ENCODE measurements at regions not wholly inside any gene's neighbourhood (a gene's known extent, or its start where the extent isn't known, plus 50 kb on each side); places are given as distances from the start of the nearest gene placed in this dataset.
A peak's percentile ranks its signal among the peaks of the same experiment; 100 is the strongest.

DNA sequence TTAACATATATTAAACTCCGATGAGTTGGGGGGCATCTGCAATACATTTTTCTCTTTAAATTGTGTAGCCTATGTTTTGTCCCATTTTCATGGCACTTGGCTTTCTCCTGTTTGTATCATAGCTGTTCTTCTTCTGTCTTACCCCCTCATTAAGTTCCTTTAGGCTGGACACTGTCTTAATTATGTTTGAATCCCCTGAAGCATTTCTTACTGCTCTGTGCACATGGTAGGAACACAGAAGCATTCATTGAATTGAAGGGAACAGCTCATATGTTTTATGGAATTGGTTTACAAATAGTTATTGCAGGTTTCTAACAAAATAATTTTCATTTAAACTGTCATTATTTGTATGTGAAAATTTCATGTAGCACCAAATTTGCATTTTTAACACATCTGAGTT, 176.8 kb downstream of the TANC2 start:
- intact Hi-C loops (cut with DNase I), result no loop called here
- Histone ChIP-seq H3K9me3 (no peaks in the 10 kb centered on the region), H3K36me3 (no peaks in the 10 kb centered on the region), H3K4me3 (no peak overlapping the region), H3K27ac (replicated peaks in 1 of 4) (no peak overlapping the region), H3K27me3 (no peaks in the 10 kb centered on the region), H3K4me1 (peaks cover 0 to 3% (median 0%) of the 10 kb centered on the region in 4 donors)
- no peak for TF ChIP-seq EP300 (IDR thresholded peaks at IDR 0.05)
- TF ChIP-seq POLR2A (IDR thresholded peaks at IDR 0.05; ENCODE audit: low read depth), result no peak
- TF ChIP-seq, protein P1, sequence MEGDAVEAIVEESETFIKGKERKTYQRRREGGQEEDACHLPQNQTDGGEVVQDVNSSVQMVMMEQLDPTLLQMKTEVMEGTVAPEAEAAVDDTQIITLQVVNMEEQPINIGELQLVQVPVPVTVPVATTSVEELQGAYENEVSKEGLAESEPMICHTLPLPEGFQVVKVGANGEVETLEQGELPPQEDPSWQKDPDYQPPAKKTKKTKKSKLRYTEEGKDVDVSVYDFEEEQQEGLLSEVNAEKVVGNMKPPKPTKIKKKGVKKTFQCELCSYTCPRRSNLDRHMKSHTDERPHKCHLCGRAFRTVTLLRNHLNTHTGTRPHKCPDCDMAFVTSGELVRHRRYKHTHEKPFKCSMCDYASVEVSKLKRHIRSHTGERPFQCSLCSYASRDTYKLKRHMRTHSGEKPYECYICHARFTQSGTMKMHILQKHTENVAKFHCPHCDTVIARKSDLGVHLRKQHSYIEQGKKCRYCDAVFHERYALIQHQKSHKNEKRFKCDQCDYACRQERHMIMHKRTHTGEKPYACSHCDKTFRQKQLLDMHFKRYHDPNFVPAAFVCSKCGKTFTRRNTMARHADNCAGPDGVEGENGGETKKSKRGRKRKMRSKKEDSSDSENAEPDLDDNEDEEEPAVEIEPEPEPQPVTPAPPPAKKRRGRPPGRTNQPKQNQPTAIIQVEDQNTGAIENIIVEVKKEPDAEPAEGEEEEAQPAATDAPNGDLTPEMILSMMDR (IDR thresholded peaks at IDR 0.05), result no peak
- TF ChIP-seq POLR2AphosphoS5 (IDR thresholded peaks at IDR 0.05), result no peak
- WGBS, result 100% methylated on average over 1 of the region's 1 CpG
- no peak for DNase-seq (ENCODE audit: extremely low spot score)

DNA sequence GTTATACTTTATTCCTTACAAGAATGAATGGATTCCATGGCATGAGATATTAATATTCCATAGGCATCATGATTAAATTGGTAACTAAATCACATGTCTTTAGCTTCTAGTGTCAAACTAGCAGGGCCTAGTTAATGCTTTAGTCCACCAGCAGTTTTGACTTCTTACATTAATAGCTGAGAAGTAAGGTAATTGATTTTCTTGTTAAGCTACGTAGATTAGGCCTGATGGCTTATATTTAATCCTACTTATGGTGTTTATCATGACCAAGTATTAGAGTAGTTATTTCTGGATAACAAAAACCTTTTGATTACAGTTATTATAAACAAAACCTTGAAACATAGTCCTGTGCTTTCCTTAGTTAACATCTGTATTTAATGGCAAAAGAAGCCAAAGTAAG, 184.5 kb downstream of the TANC2 start:
- intact Hi-C loops (cut with DNase I), result no loop called here
- no peak overlapping the region for H3K4me3 ChIP-seq
- TF ChIP-seq, protein P1 (IDR thresholded peaks at IDR 0.05), result no peak
- TF ChIP-seq POLR2A (IDR thresholded peaks at IDR 0.05; ENCODE audit: low read depth) (no peak), EP300 (IDR thresholded peaks at IDR 0.05) (no peak), POLR2AphosphoS5 (IDR thresholded peaks at IDR 0.05) (no peak)

DNA sequence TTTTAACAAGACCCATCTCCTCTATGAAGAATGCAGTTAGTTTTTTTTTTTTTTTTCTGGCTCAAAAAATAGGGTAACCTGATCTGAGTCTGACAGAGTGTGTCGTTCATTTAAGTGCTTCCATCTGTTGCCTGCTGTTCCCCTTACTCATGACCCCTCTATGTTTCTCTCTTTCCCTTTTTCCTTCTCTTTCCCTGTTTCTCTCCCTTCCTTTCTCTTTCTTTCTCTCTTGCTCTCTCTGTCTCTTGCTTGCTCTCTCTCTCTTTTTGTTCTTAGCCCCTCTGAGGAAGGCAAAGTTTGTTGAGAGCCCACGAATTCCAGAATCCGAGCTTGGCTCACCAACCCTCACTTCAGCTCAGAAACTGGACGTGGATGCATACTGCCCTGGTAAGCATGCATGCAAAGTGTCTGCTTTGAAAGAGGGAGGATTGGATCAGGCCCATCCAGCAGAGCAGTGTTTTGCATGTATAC, 185.0 kb downstream of the TANC2 start:
- Histone ChIP-seq H3K9me3 (no peaks in the 10 kb centered on the region), H3K27me3 (no peaks in the 10 kb centered on the region), H3K36me3 (no peaks in the 10 kb centered on the region), H3K4me1 (peaks cover 0 to 39% (median 25%) of the 10 kb centered on the region in 4 donors), H3K27ac (replicated peaks in 1 of 4) (peak overlapping the region in 3 of 4 donors; percentile 8 to 43 (median 33)), H3K4me3 (no peak overlapping the region)
- TF ChIP-seq POLR2A (IDR thresholded peaks at IDR 0.05; ENCODE audit: low read depth) (no peak), EP300 (IDR thresholded peaks at IDR 0.05) (no peak), POLR2AphosphoS5 (IDR thresholded peaks at IDR 0.05) (no peak)
- TF ChIP-seq, protein P1 (IDR thresholded peaks at IDR 0.05), result no peak
- no peak for DNase-seq (ENCODE audit: extremely low spot score)
- 19% methylated on average over 4 of the region's 4 CpGs for WGBS
- intact Hi-C loops (cut with DNase I), result no loop called here

More for the DNA sequence above, 184.5 kb downstream of the TANC2 start:
- no peak for DNase-seq (ENCODE audit: extremely low spot score)
- WGBS, result 45% methylated on average over 1 of the region's 1 CpG
- Histone ChIP-seq H3K9me3 (no peaks in the 10 kb centered on the region), H3K27me3 (no peaks in the 10 kb centered on the region), H3K4me1 (peaks cover 0 to 39% (median 25%) of the 10 kb centered on the region in 4 donors), H3K27ac (replicated peaks in 1 of 4) (peak overlapping the region in 2 of 4 donors; percentile 8 to 33), H3K36me3 (no peaks in the 10 kb centered on the region)

DNA sequence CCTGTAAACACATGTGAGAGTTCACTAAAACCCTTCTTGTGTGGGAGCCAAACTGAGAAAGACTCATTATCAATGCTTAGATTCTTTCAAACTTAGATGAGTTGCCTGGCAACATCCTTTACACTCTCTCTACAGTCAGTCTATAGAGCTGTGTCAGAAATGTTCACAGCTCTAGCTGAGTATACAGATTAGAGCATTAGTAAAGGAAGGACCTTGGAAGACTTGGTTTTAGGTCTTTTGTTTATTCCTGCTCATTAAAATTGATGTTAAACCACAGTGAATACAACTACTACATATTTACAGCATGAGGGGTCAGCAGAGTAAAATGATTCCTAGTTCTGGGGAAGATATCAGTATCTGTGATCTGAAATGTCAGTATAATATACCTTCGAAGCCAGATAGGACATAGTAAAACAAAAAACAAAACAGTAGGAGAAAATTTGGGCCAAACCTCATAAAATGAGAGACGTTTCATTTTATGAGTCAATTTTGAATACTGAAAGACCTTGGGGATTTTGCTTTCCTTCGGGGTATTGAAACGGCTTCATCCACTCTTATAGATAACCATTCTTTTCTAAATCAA, 186.0 kb downstream of the TANC2 start:
- no peaks in the 10 kb centered on the region for H3K36me3 ChIP-seq
- WGBS, result 70% methylated on average over 4 of the region's 4 CpGs
- intact Hi-C loops (cut with DNase I), result no loop called here
- H3K27me3 ChIP-seq, result no peaks in the 10 kb centered on the region
- H3K4me3 ChIP-seq, result no peak overlapping the region
- H3K4me1 ChIP-seq, result peaks cover 0 to 39% (median 25%) of the 10 kb centered on the region in 4 donors
- no peak overlapping the region for H3K27ac ChIP-seq (replicated peaks in 1 of 4)
- H3K9me3 ChIP-seq, result no peaks in the 10 kb centered on the region
- TF ChIP-seq POLR2A (IDR thresholded peaks at IDR 0.05; ENCODE audit: low read depth), result no peak
- no peak for TF ChIP-seq POLR2AphosphoS5 (IDR thresholded peaks at IDR 0.05)
- TF ChIP-seq, protein P1 (IDR thresholded peaks at IDR 0.05), result no peak
- no peak for TF ChIP-seq EP300 (IDR thresholded peaks at IDR 0.05)
- DNase-seq (ENCODE audit: extremely low spot score), result no peak

DNA sequence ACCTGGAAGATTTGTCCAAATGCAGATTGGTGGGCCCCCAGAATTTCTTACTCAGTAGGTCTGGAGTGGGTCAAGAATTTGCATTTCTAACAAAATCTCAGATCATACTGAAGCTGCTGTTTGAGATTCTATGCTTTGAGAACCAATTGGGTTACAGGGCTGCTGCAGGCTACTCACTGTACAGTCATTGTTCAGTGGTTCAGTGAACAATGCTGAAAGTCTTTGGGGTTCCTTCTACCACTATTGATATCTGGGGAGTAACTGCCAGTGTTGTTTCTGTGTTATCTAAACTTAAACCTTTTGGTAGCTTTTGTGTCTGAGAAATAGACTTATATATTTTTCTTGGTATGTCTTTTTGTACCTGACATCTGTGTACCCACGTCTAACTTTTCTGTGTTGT, 187.5 kb downstream of the TANC2 start:
- H3K4me3 ChIP-seq, result no peak overlapping the region
- no peaks in the 10 kb centered on the region for H3K27me3 ChIP-seq
- H3K27ac ChIP-seq (replicated peaks in 1 of 4), result no peak overlapping the region
- no peaks in the 10 kb centered on the region for H3K36me3 ChIP-seq
- DNase-seq (ENCODE audit: extremely low spot score), result no peak
- TF ChIP-seq POLR2AphosphoS5 (IDR thresholded peaks at IDR 0.05), result no peak
- TF ChIP-seq EP300 (IDR thresholded peaks at IDR 0.05), result no peak
- TF ChIP-seq, protein P1 (IDR thresholded peaks at IDR 0.05), result no peak
- TF ChIP-seq POLR2A (IDR thresholded peaks at IDR 0.05; ENCODE audit: low read depth), result no peak
- H3K9me3 ChIP-seq, result no peaks in the 10 kb centered on the region
- intact Hi-C loops (cut with DNase I), result no loop called here
- 67% methylated on average over 1 of the region's 1 CpG for WGBS
- peaks cover 0 to 39% (median 25%) of the 10 kb centered on the region in 4 donors for H3K4me1 ChIP-seq
